GM19438 (cell line): ENCODE measurements at regions not wholly inside any gene's neighbourhood (a gene's known extent, or its start where the extent isn't known, plus 50 kb on each side); places are given as distances from the start of the nearest gene placed in this dataset.
A peak's percentile ranks its signal among the peaks of the same experiment; 100 is the strongest.
"Not testable (repeated sequence)": the region's sequence is repeated elsewhere in the genome, so short reads cannot be mapped to it uniquely, and the experiment has no call there.

Experiments
- ATAC-seq: cut with Tn5 transposase; IDR thresholded peaks from one replicate; pipeline ENCODE4 v1.9.1; 2021; ENCODE audit warnings: low read depth; ENCODE audit not compliant: unreplicated experiment

DNA sequence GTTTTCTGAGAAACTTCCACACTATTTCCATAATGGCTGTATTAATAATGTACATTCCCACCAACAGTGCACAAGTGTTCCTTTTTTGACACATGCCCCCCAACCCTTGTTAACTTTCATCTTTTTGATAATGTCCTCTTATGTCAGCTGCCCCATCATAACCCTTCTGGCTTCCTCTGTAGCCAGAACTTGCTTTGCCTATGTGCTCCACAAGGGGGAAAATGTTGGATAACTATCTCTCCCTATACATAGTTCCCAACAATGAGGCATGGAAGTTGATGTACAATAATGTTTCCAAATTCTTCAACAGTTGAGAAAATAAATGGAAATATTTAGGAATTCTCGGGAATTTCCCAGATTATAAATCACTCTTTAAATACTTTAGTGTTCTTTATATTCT lies 142.9 kb downstream of the ASB9 start:
- ATAC-seq, result no peak

DNA sequence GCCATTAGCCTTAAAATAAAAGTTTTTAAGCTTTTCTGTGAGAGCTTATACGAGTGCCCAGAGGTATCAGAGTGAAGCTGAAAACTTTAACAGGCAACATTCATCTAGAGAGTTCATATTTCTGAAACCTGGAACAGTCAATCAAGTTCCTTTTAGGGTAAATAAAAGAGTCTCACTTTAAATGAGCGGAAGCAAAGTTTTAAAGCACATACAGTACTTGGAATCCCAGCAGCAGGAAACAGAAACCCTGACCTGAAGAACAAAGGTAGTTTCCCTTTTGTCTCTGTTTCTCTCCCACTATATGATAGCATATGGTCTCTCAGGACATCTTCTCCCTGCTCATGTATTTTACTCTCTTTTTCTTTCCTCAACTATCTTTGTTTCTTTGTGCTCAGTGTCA lies 153.0 kb downstream of the ASB9 start:
- ATAC-seq, result peak; percentile 75

GRCh38 chrX:15114743-15115566 lies 154.9 kb downstream of the ASB9 start:
- no peak for ATAC-seq

DNA sequence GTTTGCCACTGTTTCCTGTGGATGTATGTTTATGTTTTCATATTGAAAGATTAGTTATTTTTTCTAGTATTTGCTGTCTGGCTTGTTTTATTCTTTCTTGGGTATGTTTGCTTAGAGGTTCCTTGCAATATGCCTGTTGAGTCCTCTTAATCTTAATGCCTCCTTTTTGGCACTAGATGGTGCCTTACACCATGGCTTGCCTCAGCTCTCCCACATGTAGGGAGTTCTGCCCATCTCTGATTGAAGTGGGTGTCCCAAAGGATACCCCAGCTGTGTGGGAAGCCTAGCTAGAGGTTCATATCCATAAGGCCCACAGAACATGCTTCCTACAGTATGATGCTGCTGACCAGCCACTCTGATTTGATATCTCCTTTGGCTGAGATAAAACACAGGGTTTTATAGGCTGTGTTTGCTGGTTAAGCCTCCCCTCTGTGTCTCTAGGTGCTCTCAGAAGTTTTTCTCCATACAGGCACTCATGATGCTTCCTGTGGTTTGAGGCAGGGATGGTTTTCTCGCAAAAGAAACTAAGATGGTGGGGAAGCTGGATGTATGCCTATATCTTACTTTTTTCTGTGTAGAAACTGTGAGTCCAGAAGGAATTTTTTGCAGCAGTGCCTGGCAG lies 162.4 kb downstream of the ASB9 start:
- ATAC-seq, result no peak

- no peak for ATAC-seq
Measured at GRCh38 chrX:15098505-15098904, 171.4 kb downstream of the ASB9 start.

DNA sequence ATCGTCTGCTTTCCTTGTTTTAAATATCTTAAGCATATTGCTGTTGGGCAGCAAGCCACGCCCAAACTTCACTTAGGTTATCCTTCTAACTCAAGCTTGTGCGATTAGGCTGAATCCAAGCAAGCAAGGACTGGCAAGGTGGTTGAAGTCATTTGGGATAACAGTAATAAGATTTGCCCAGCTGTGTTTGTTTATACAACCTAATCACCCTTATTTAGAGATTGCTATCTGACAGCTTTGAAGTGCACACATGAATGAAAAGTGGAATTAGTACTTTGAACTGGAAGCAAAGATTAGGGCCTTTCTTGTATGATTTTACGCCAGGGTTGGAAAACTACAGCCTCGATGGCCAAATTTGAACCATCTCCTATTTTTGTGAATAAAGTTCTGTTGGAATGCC lies 182.1 kb downstream of the ASB9 start:
- ATAC-seq, result no peak

DNA sequence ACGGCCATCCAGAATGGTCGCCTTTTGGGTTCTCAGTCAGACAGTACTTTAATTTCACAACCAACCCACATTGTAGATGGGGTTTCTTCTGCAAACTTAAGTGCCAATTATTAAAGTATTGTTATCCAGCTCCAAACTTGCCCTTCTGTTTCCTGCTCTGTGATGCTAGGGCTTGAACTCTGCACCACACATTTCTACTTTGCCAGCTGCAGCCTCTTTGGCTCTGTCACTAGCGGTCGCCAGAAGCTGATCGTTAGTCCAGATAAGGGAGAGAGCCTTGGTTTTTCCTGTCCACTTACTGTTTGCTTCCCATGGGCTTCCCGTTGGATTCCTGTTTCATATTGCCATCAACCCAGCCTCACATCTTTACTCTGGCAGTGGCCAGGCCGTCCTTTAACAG lies 196.6 kb downstream of the ASB9 start:
- ATAC-seq, result no peak

DNA sequence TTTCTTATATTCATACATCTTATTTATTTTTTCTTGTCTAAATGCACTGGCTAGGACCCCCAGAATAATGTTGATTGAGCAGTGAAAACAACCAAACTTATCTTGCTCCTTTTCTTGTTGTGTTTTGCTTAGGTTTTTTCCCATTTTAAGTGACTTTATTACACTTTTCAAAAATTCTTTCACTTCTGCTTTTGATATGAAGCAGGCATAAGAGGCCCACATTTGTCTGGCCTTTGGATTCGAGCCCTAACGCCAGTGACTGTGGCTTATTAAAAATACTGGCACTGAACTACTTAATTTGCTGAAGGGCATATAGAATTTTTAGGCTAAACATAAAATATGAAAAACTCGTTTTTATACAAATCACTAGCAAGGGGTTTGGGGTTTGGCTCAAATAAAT lies 197.0 kb downstream of the ASB9 start:
- no peak for ATAC-seq

- no peak for ATAC-seq
Measured at GRCh38 chrX:15072259-15072658, 197.6 kb downstream of the ASB9 start.

DNA sequence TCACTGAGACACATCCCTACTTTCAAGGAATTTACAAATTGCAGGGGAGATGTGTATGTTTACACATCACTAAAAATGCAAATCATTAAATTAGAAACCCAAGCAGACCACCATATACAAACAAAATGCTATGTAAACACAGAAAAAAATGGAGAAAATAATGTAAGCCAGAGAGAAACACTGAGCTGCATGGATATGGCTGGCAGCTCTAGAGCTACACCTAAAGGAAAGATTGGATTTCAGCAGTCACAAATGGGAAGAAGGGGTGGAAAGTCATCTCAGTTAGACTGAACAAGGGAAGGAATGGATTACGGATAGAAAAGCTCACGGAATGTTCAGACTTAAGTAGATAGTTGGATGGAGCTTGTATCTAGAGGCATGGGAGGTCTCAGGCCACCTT lies 186.3 kb downstream of the MOSPD2 start:
- no peak for ATAC-seq

DNA sequence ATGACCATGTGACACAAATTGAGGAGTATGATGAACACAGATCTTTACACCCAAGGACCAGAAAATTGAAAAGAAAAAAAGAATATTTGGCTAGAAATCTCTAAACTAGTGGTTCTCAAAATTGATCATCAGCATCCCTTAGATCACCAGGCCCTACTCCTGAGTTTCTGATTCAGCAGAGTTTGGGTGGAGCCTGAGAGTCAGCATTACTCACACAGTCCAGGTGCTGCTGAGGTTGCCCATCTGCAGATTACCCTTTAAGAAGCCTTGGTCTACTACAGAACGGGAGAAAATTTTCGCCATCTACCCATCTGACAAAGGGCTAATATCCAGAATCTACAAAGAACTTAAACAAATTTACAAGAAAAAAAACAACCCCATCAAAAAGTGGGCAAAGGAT lies 182.8 kb downstream of the MOSPD2 start:
- no peak for ATAC-seq

DNA sequence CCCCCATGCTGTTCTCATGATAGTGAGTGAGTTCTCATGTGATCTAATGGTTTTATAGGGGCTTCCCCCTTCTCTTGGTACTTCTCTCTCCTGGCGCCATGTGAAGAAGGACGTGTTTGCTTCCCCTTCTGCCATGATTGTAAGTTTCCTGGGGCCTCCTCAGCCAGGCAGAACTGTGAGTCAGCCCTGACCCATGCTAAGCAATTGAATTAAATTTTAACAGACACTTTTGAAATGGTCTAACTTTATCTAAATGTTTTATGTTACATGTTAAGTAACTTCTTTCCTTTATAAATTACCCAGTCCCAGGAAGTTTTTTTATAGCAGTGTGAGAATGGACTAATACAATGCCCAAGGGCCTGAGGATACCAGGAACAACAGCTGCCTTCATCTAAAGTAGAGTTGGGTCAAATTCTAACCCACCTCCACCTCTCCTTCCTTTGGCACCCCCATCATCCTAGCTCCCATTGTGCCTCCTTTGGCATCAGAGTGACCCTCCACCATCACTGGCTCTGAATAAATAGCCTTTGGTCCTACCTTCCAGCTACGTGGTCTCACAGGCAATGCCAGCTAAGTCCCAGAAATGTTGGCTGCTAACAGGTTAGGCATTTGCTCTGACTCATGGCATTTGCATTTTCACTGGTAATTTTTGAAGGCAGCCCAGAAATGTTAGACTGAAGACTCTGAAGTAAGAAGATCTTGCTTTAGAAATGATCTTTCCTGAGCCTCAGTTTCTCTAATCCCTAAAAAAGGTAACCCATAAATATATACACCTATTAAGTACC lies 182.1 kb downstream of the MOSPD2 start:
- ATAC-seq, result no peak

- ATAC-seq, result no peak
Measured at GRCh38 chrX:15050395-15050794, 177.2 kb downstream of the MOSPD2 start.

DNA sequence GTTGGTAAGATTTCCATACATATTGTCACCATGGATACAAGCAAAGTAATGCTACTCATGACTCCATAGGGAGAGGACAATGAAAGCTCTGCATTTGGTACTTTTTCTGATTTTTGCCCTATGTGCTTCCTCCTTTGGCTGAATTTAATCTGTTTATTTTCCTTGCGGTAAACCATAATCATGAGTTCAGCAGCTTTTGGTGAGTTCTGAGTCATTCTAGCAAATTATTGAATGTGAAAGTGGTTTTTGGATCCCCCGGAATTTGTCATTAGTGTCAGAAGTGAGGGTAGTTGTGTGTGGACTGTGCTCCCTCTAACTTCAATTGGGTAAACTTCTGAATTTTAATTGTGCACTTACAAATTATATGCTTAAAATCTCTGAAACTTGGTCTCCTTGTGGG lies 170.3 kb downstream of the MOSPD2 start:
- ATAC-seq, result peak; percentile 66

DNA sequence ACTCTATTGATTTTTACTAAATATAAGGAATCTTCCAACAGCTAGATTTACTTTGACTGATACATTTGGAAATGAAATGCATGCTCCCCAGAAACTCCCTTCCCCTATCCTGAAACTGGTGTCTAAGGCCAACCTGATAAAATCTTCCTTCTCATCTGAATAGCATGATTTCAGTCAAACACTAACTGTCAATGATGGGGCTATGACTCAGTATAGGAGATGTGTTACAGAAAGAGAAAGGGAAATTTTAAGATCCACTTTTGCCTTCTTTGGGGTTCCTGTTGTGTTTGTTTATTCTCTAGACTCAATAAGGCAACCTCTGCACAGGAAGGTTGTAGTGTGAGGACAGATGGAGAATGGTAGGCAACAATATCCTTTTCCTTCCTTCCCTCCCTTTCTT lies 160.7 kb downstream of the MOSPD2 start:
- no peak for ATAC-seq

GRCh38 chrX:15017491-15017890 lies 144.3 kb downstream of the MOSPD2 start:
- no peak for ATAC-seq

DNA sequence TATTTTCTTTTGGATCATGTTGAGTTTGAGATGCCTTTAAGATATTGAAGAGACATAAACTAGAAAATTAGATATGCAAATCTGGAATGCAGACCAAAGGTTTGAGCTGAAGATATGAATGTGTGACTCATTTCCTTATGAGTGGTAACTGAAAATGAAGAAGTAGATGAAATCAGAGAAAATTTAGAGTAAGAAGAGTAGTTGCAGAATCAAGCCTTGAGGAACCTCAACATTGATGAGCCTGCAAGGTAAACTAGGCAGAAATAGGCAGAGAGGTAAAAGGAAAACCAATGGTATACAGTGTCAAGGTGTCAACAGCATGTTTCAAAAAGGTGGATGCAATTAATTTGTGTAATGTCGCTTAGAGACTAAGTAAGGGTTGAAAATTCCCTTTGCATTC lies 142.8 kb downstream of the MOSPD2 start:
- ATAC-seq, result no peak

DNA sequence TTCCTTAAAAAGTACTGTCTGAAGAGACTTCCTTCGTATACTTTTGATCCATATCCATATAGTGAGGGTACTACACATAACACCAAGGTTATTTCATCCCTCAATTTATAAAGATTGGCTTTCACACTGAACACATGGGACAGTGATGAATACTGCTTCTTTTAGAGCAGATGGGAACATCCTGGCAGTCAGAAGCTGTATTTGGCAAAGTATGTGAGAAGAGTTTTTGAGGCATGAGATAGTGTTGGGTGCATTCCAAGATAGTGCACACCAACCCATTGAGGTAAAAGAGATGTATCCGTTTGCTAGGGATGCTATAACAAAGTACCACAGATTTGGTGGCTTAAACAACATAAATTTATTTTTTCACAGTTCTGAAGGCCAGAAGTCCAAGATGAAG lies 141.1 kb downstream of the MOSPD2 start:
- ATAC-seq, result no peak

- ATAC-seq, result no peak
Measured at GRCh38 chrX:15013461-15013860, 140.2 kb downstream of the MOSPD2 start.

- no peak for ATAC-seq
Measured at GRCh38 chrX:14997271-14997670, 124.0 kb downstream of the MOSPD2 start.

- not testable (repeated sequence) for ATAC-seq
Measured at GRCh38 chrX:14984425-14984824, 111.2 kb downstream of the MOSPD2 start.
